ENCODE measurements at regions not wholly inside any gene's neighbourhood (a gene's known extent, or its start where the extent isn't known, plus 50 kb on each side); places are given as distances from the start of the nearest gene placed in this dataset.

GRCh38 chr4:3865986-3866812 lies 100.0 kb downstream of the ADRA2C start:
- intact Hi-C loops (cut with DNase I): no loop called here
- Histone ChIP-seq H3K36me3 (replicated peaks in 1 of 2) (no peaks in the 10 kb centered on the region), H3K4me1 (replicated peaks in 1 of 2) (no peaks in the 10 kb centered on the region), H3K27me3 (peaks cover 17% of the 10 kb centered on the region), H3K27ac (no peak overlapping the region), H3K4me3 (no peak overlapping the region), H3K9me3 (replicated peaks in 1 of 3) (no peaks in the 10 kb centered on the region)
- WGBS, 4 donors: 83 to 85% (median 84%) methylated on average over 19 to 24 of the region's 24 CpGs
- TF ChIP-seq POLR2A (IDR thresholded peaks at IDR 0.05) (no peak), CTCF (IDR thresholded peaks at IDR 0.05) (no peak)
- peak in 1 of 7 donors; percentile 4 for DNase-seq

DNA sequence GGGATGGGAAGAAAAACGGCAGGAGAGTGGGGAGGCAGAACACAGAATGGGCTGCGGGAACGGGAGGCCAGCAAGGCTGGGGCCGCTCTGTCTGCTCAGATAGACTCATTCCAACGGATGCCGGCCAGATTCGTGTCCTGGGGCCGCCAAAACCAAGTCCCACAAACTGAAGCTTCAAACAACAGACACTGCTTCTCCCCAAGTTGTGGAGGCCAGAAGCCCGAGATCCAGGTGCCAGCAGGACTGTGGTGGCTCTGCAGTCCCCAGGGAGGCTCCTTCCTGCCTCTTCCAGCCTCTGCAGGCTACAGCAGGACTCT lies 100.6 kb downstream of the ADRA2C start:
- TF ChIP-seq CTCF (IDR thresholded peaks at IDR 0.05): no peak
- no peak for TF ChIP-seq POLR2A (IDR thresholded peaks at IDR 0.05)
- 80 to 87% (median 85%) methylated on average over 9 of the region's 9 CpGs for WGBS, 4 donors

GRCh38 chr4:3867403-3868100 lies 101.4 kb downstream of the ADRA2C start:
- H3K27me3 ChIP-seq: peaks cover 19% of the 10 kb centered on the region
- 86 to 91% (median 87%) methylated on average over 11 to 16 of the region's 16 CpGs for WGBS, 4 donors
- intact Hi-C loops (cut with DNase I): no loop called here
- peak in 1 of 7 donors; percentile 1 for DNase-seq
- H3K36me3 ChIP-seq (replicated peaks in 1 of 2): no peaks in the 10 kb centered on the region
- H3K27ac ChIP-seq: no peak overlapping the region
- no peaks in the 10 kb centered on the region for H3K4me1 ChIP-seq (replicated peaks in 1 of 2)
- TF ChIP-seq POLR2A (IDR thresholded peaks at IDR 0.05) (no peak), CTCF (IDR thresholded peaks at IDR 0.05) (no peak)
- H3K9me3 ChIP-seq (replicated peaks in 1 of 3): no peaks in the 10 kb centered on the region
- H3K4me3 ChIP-seq: no peak overlapping the region

More for the DNA sequence above, 100.6 kb downstream of the ADRA2C start:
- H3K4me3 ChIP-seq: no peak overlapping the region
- H3K36me3 ChIP-seq (replicated peaks in 1 of 2): no peaks in the 10 kb centered on the region
- intact Hi-C loops (cut with DNase I): no loop called here
- no peak overlapping the region for H3K27ac ChIP-seq
- no peaks in the 10 kb centered on the region for H3K9me3 ChIP-seq (replicated peaks in 1 of 3)
- no peaks in the 10 kb centered on the region for H3K4me1 ChIP-seq (replicated peaks in 1 of 2)
- no peak for DNase-seq
- H3K27me3 ChIP-seq: peaks cover 19% of the 10 kb centered on the region

DNA sequence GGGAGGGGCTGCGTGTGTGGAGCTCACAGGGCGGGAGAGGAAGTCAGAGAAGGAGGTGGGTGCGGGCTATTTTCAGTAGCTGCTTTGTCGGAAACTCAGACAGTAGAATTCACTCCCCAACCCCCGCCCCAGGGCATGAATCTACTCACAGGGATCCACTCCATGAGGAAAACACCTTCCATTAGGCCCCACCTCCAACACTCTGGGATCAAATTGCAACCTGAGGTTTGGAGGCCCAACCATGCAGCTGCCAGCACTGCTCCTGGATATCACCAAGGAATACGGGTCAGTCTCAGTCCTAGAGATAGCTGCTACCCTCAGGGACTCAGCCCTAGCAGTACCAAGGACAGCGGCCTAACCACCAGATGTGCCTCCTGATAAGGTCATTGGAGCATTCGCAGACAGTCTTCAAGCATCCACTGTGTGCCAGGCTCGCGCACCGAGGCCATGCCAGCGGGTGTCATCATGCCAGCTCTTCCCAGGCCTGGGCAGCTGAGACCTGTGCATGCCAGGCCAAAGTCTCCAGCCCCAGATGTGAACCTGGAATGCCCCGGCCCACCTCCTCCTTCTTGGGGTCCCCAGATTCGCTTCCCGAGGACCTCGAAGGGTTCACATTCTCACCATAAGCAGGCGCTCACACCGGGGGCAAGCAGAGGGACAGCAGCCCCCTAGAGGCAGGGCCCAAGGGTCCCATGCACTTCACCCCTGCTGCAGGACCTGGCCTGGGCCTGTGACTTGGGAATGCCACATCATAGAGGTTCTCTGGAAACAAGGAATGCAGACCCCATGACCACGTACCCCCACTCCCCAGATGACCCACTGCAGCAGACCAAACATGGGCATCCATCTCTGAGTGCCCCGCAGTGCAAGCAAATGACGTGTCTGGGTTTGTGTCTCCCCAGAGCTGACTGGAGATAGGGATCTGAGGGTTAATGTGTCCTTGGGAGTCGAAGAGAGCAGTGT lies 102.3 kb downstream of the ADRA2C start:
- Histone ChIP-seq H3K27ac (no peak overlapping the region), H3K9me3 (replicated peaks in 1 of 3) (no peaks in the 10 kb centered on the region), H3K36me3 (replicated peaks in 1 of 2) (no peaks in the 10 kb centered on the region), H3K4me1 (replicated peaks in 1 of 2) (no peaks in the 10 kb centered on the region), H3K27me3 (peaks cover 24% of the 10 kb centered on the region), H3K4me3 (no peak overlapping the region)
- intact Hi-C loops (cut with DNase I): no loop called here
- TF ChIP-seq POLR2A (IDR thresholded peaks at IDR 0.05) (no peak), CTCF (IDR thresholded peaks at IDR 0.05) (no peak)
- 66 to 83% (median 76%) methylated on average over 15 to 22 of the region's 22 CpGs for WGBS, 4 donors
- DNase-seq: peak in 2 of 7 donors; percentile 12 to 17
